ENCODE measurements at regions not wholly inside any gene's neighbourhood (a gene's known extent, or its start where the extent isn't known, plus 50 kb on each side); places are given as distances from the start of the nearest gene placed in this dataset.
"Not testable (repeated sequence)": the region's sequence is repeated elsewhere in the genome, so short reads cannot be mapped to it uniquely, and the experiment has no call there.

GRCh38 chr14:38693423-38693822 is 409.6 kb downstream of the SEC23A start:
- DNase-seq = no peak

GRCh38 chr14:38669027-38669426 is 413.1 kb upstream of the CLEC14A start:
- no peak for DNase-seq

DNA sequence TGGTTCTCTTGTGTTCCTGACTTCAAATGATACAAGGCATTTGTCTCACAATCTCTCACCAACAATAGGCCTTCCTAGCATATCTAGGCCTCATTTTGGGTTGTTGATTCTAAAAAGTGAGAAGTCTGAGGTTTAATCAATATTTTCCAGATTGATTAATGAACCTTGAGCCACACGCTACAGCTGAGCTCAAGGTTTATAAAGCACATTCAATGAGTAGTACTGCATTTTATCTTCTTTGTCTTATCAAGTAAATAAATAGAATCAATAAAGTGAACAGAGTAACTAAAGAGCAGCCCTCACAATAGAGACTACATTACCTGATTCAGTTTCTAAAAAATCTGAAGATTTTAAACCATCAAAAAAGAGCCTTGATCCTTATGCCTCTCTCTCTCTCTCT is 407.5 kb upstream of the CLEC14A start:
- no peak for DNase-seq

- no peak for DNase-seq
Measured at GRCh38 chr14:38662781-38663180, 406.9 kb upstream of the CLEC14A start.

GRCh38 chr14:38646391-38646790 is 390.5 kb upstream of the CLEC14A start:
- DNase-seq = no peak

GRCh38 chr14:38634913-38635312 is 379.0 kb upstream of the CLEC14A start:
- DNase-seq = not testable (repeated sequence)

DNA sequence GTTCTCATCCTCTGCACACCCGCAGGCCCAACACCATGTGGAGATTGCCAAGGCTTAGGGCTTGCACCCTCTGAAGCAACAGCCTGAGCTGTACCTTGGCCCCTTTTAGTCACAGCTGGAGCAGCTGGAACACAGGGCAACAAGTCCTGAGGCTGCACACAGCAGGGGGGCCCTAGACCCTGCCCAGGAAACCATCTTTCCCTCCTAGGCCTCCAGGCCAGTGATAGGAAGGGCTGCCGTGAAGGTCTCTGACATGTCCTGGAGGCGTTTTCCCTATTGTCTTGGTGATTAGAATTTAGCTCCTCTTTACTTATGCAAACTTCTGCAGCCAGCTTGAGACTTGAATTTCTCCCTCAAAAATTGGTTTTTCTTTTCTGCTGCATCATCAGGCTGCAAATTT is 373.5 kb upstream of the CLEC14A start:
- DNase-seq = no peak

DNA sequence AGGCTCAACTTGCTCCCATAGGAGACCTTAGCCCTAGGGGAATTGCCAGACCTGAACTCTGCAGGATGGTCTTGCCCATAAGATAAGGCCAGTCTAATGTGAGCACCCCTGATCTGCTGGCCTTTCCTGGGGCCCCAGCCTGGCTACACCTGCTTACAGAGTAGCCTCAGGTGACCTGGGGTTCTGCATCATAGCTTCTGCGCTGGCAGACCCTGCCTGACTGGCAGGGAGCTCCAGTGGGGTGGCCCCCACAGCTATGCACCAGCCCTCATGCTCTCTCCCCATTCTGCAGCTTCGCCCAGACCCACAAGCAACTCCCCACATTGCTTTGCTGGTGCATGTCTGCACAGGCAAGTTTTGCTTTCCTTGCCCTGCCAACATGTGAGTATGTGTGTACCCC is 371.3 kb upstream of the CLEC14A start:
- DNase-seq = no peak

DNA sequence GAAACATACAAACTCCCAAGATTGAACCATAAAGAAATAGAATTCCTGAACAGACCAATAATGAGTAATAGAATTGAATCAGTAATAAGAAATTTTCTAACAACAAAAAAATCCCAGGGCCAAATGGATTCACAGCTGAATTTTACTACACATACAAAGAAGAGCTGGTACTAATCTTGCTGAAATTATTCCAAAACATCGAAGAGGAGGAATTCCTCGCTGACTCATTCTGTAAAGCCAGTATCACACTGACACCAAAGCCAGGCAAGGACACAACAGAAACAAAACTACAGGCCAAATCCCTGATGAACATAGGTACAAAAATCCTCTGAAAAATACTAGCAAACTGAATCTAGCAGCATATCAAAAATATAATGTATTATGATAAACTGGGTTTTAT is 367.8 kb upstream of the CLEC14A start:
- DNase-seq = no peak

DNA sequence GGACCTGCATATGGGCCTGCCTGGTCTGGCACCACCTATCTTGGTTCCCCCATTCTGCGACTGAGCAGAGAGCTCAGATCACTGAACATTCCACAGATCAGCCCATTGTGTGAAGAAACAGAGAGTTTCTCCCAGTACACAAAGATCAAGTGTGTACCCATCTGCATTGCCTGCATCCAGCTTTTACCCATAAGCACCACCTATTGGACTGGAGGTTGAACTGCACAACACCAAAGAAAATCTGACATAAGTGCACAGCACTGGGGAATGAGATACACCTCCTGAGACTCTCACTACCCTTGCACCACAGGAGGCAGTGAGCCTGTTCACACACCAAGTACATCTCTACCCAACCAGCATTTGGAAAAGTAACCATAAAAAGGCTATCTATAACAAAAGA is 362.6 kb upstream of the CLEC14A start:
- DNase-seq = no peak

- DNase-seq = no peak
Measured at GRCh38 chr14:38616959-38617358, 361.1 kb upstream of the CLEC14A start.

DNA sequence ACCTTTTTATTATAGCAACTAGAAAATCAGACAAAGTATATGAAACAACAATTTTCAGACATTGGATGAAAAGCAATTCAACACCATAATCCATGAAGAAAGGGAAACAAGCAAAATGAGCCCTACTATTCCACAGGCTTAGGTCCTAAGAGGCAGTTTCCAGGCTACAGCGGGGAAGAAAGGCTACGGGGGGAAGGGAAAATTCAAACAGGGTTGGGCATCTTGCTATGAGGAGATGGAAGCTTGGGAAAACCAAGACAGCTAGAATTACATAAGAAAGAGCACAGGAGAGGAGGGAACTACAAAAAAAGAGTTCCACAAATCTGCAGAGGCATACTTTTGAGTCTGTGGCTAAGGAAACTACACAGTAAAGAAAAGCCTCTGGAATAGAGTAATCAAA is 356.0 kb upstream of the CLEC14A start:
- DNase-seq = no peak

- no peak for DNase-seq
Measured at GRCh38 chr14:38608244-38608643, 352.4 kb upstream of the CLEC14A start.

DNA sequence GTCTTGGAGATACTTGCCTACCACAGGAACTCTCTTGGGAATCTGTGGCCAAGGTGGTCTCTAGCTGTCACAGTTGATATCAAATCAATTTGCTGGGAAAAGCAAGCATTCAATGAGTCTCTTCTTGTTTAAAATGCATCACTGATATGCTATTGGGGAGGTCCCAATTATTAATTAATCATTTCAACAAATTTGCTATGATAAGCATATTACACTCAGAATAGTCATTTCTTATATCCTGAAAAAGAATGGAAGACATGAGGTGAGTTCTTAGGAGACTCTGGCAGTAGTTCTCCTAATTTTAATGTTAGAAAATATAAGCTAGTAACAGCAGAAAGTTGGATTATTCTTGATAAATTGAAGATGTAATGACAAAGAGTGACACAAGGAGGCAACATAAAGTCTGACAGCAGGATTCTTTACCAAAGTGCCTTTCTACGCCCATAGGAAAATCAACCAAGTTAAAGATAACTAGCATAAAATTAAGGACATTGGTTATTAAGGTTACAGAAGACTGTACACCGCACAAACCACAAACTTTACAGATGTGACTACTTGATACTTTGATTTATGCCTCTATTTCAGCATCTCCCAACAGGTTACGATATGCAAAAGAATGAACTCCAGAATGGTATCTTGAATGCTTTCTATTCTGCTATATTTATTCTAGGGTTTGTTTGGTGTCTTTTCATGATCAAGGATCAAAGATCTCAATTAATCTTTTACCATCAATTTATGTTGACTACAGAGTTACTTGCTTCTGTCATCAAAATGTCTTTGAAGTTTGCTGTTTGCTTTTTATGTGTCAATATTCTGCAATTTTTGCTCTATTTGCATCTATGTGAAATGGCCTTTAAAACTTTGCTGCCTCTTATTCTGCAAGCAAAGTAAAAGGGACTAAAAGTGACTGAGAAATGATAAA is 349.6 kb upstream of the CLEC14A start:
- no peak for DNase-seq

GRCh38 chr14:38600572-38600971 is 344.7 kb upstream of the CLEC14A start:
- DNase-seq = peak; percentile 9

- DNase-seq = no peak
Measured at GRCh38 chr14:38593476-38593875, 337.6 kb upstream of the CLEC14A start.

GRCh38 chr14:38592764-38593442 is 337.0 kb upstream of the CLEC14A start:
- no peak for DNase-seq

DNA sequence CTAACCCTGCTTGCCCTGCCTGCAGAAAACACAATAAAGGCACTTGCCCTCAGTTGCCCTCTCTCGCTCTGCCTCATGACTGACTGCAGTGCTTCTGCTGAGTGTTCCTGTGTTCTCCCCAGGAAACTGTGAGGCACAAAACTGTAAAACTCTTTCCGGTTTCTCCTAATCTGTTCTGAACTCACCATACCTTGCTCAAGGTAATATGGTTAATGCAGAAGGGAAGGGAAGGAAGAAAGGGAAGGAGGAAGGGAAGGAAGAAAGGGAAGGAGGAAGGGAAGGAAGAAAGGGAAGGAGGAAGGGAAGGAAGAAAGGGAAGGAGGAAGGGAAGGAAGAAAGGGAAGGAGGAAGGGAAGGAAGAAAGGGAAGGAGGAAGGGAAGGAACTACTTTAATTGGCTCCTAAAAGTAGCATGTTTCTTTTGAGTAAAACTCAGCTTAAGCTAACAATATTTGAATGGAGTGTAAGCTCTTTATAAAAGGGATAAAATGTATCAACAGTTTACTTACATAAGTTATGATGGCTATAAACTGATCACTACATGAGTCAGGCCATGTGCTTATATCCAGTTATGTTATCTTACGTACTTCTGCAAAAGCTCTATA is 334.0 kb upstream of the CLEC14A start:
- DNase-seq = no peak

- no peak for DNase-seq
Measured at GRCh38 chr14:38583471-38583870, 327.6 kb upstream of the CLEC14A start.

GRCh38 chr14:38578278-38578681 is 322.4 kb upstream of the CLEC14A start:
- peak; percentile 9 for DNase-seq

DNA sequence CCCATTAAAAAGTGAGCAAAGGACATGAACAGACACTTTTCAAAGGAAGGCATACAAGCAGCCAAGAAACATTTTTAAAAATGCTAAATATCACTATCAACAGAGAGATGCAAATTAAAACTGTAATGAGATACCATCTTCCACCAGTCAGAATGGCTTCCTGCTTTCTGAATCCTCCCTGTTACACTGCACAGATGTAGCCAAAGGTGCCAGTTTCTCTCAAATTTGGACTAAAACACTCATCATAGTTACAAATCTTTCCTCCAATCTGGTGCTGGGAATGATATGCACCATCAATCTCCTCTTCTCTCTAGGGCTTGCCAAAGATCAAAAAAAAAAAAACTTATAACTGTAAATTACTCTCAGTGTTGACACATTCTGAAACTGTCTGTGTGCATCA is 311.8 kb upstream of the CLEC14A start:
- peak; percentile 14 for DNase-seq

DNA sequence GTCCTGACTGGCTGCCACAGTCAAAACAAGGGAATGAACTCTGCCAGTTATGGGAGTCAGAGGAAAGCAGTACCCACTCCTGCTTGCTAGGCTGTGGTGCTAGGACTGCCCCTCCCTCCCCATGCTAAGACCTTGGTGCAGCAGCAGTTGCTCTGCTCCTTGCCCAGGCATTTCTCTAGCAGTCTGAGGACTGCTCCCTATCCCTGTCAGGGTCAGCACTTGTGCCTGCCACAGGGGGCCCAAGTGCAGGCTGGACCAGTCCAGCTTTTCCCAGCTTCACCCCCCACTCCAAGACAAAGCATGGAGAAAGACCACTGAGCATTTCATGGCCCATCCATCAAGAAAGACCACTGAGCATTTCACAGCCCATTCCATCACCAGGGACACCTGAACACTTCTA is 305.8 kb upstream of the CLEC14A start:
- no peak for DNase-seq

GRCh38 chr14:38559711-38560110 is 303.8 kb upstream of the CLEC14A start:
- DNase-seq = no peak

GRCh38 chr14:38557391-38557790 is 301.5 kb upstream of the CLEC14A start:
- not testable (repeated sequence) for DNase-seq
